KMS-11 (cell line): ENCODE measurements at regions not wholly inside any gene's neighbourhood (a gene's known extent, or its start where the extent isn't known, plus 50 kb on each side); places are given as distances from the start of the nearest gene placed in this dataset.

Source experiments
- H2AFZ ChIP-seq: fragments of 200-600 bp; sonication (generic); 2 replicates; pipeline ENCODE4 v1.6.1; 2016; ENCODE audit warnings: antibody characterized with exemption, mixed run types, low read depth
- H3K27ac ChIP-seq: fragments of 200-600 bp; sonication (generic); 2 replicates; pipeline ENCODE4 v1.6.1; 2016; ENCODE audit warnings: mild to moderate bottlenecking, mixed run types
- H3K27me3 ChIP-seq: fragments of 200-600 bp; sonication (generic); 2 replicates; pipeline ENCODE4 v1.6.1; 2017; ENCODE audit warnings: mild to moderate bottlenecking, low read depth, mixed run types, moderate library complexity; ENCODE audit not compliant: insufficient read depth
- H3K36me3 ChIP-seq: fragments of 200-600 bp; sonication (generic); 2 replicates; pipeline ENCODE4 v1.6.1; 2017; ENCODE audit warnings: mild to moderate bottlenecking, mixed run types; ENCODE audit not compliant: insufficient read depth
- H3K4me1 ChIP-seq: fragments of 200-600 bp; sonication (generic); 2 replicates; pipeline ENCODE4 v1.6.1; 2016; ENCODE audit warnings: mild to moderate bottlenecking, low read depth, mixed run types; ENCODE audit not compliant: poor library complexity, severe bottlenecking
- H3K4me2 ChIP-seq: fragments of 200-600 bp; sonication (generic); 2 replicates; pipeline ENCODE4 v1.7.0; 2016; ENCODE audit warnings: mild to moderate bottlenecking, mixed run types
- H3K4me3 ChIP-seq: fragments of 200-600 bp; sonication (generic); IDR thresholded peaks from 2 replicates; pipeline ENCODE4 v1.6.1; 2017; ENCODE audit warnings: low read depth, low read length, mixed read lengths; ENCODE audit not compliant: insufficient read depth
- H3K79me2 ChIP-seq: fragments of 200-600 bp; sonication (generic); 2 replicates; pipeline ENCODE4 v1.6.1; 2016; ENCODE audit warnings: low read depth, mixed run types; ENCODE audit not compliant: insufficient read depth
- H3K9ac ChIP-seq: fragments of 200-600 bp; sonication (generic); 2 replicates; pipeline ENCODE4 v1.6.1; 2016; ENCODE audit warnings: mild to moderate bottlenecking, mixed run types
- H4K20me1 ChIP-seq: fragments of 200-600 bp; sonication (generic); 2 replicates; pipeline ENCODE4 v1.6.1; 2016; ENCODE audit warnings: mild to moderate bottlenecking, mixed run types; ENCODE audit not compliant: insufficient read depth
- CTCF ChIP-seq: fragments of 200-600 bp; sonication (generic); conservative IDR thresholded peaks from 2 replicates; pipeline ENCODE4 v1.6.1; 2017; ENCODE audit warnings: low read depth, mild to moderate bottlenecking, antibody characterized with exemption, low read length, moderate library complexity, mixed read lengths

DNA sequence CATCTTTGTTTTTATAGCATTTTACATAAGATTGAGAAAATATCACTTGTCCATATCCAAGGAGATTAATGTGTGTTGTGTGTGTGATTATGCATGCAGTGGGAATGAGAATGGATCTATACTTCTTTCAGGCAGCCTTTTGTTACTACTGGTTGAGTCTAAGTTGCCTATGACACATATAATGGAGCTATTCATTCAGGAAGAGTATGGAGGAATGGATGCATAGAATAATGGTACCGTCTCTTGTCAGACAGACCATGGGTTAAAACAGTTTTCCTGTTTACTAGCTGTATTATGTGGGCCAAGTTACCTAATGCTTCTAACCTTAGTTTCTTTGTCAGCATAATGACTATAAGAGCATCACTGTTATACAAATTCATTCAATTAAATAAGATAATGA lies 155.4 kb upstream of the KYNU start:
- H4K20me1 ChIP-seq = no peaks in the 10 kb centered on the region
- H3K27me3 ChIP-seq = no peaks in the 10 kb centered on the region
- no peak overlapping the region for H3K4me3 ChIP-seq
- no peak for TF ChIP-seq CTCF
- no peaks in the 10 kb centered on the region for H3K4me1 ChIP-seq
- no peak overlapping the region for H2AFZ ChIP-seq
- H3K4me2 ChIP-seq = no peak overlapping the region
- no peaks in the 10 kb centered on the region for H3K79me2 ChIP-seq
- no peak overlapping the region for H3K27ac ChIP-seq
- H3K9ac ChIP-seq = no peak overlapping the region
- H3K36me3 ChIP-seq = no peaks in the 10 kb centered on the region

DNA sequence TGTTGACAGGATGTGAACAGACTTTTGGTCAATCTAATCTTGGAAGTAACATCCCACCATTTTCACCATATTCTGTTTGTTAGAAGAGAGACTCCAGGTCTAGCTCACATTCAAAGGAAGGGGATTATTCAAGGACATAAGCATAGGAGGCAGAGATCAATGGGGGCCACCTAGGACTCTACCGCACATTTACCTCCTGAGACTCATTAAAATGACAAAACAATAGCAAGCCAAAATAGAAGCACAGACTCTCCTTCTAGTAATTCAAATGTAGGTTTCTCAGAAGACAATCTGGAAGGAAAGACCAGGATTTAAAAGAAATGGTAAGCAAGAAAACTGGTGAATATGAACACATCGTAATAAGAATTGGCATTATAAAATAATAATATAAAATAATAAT lies 156.4 kb upstream of the KYNU start:
- Histone ChIP-seq H3K4me2 (no peak overlapping the region), H4K20me1 (no peaks in the 10 kb centered on the region), H3K27me3 (no peaks in the 10 kb centered on the region), H3K36me3 (no peaks in the 10 kb centered on the region), H3K27ac (no peak overlapping the region), H3K4me1 (no peaks in the 10 kb centered on the region), H3K9ac (no peak overlapping the region), H2AFZ (no peak overlapping the region), H3K4me3 (no peak overlapping the region), H3K79me2 (no peaks in the 10 kb centered on the region)
- no peak for TF ChIP-seq CTCF

GRCh38 chr2:142718576-142719155 lies 158.8 kb upstream of the KYNU start:
- no peak for TF ChIP-seq CTCF
- Histone ChIP-seq H3K27ac (no peak overlapping the region), H3K27me3 (no peaks in the 10 kb centered on the region), H3K4me3 (no peak overlapping the region), H3K79me2 (no peaks in the 10 kb centered on the region), H2AFZ (no peak overlapping the region), H3K9ac (no peak overlapping the region), H4K20me1 (no peaks in the 10 kb centered on the region), H3K4me2 (no peak overlapping the region), H3K4me1 (no peaks in the 10 kb centered on the region), H3K36me3 (no peaks in the 10 kb centered on the region)

DNA sequence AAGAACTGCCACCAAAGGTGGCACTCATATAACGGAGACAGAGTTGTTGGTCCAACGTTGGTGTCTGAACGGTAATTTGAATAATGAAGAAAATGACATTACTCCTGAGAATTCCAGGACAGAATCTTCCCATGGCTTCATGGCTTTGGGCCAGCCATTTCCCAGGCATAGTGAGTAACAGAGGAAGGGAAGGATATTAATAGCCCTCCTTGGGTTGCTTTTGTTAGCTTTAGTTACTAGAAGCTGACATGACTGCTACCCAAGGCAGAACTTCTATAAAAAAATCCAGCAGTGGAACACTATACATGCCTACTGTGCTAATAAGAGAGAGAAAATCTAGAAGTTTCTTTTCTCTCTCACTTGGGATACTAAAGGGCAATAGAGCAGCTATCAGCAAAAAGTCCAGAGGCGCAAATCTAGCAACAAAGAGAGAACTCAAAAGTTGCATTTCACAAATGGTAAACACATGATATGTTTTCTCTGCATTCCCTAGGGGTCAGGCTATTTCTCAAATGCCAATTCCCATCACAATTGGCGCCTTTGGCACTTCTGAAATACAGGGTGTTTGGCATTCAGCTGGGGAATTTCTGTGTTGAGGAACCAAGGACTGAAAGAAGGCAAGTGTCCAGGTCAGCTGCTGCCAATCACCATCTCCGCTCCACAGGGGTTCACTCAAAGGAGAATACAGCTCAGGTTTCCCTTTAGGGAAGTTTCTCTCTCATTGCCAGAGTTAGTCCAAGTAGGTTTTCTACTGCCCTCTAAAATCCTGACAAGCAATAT lies 160.8 kb upstream of the KYNU start:
- Histone ChIP-seq H3K4me1 (no peaks in the 10 kb centered on the region), H3K27me3 (no peaks in the 10 kb centered on the region)

More for the DNA sequence above, 160.8 kb upstream of the KYNU start:
- TF ChIP-seq CTCF = no peak
- Histone ChIP-seq H2AFZ (no peak overlapping the region), H3K79me2 (no peaks in the 10 kb centered on the region), H3K9ac (no peak overlapping the region), H3K4me2 (no peak overlapping the region), H3K27ac (no peak overlapping the region), H3K4me3 (no peak overlapping the region), H3K36me3 (no peaks in the 10 kb centered on the region), H4K20me1 (no peaks in the 10 kb centered on the region)
